Hippocampal formation (tissue), 2 donors: ENCODE measurements at regions not wholly inside any gene's neighbourhood (a gene's known extent, or its start where the extent isn't known, plus 50 kb on each side); places are given as distances from the start of the nearest gene placed in this dataset.
"Not testable (repeated sequence)": the region's sequence is repeated elsewhere in the genome, so short reads cannot be mapped to it uniquely, and the experiment has no call there.

Experiments
- DNase-seq, 2 donors: peaks; one replicate each; lab custom pipeline; 2025; lab: John Stamatoyannopoulos, UW

GRCh38 chr6:87763276-87763675 lies 61.2 kb upstream of the AKIRIN2 start:
- no peak for DNase-seq

- DNase-seq, result no peak
Observed at GRCh38 chr6:87762116-87762515, 60.1 kb upstream of the AKIRIN2 start.

GRCh38 chr6:87757792-87758191 lies 55.8 kb upstream of the AKIRIN2 start:
- DNase-seq, result no peak

GRCh38 chr6:87756858-87757257 lies 54.8 kb upstream of the AKIRIN2 start:
- no peak for DNase-seq

GRCh38 chr6:87755708-87756671 lies 54.0 kb upstream of the AKIRIN2 start:
- DNase-seq, result no peak

GRCh38 chr6:87754828-87755227 lies 52.8 kb upstream of the AKIRIN2 start:
- DNase-seq, result no peak

GRCh38 chr6:87753131-87753685 lies 51.2 kb upstream of the AKIRIN2 start:
- DNase-seq, result no peak

- DNase-seq, result not testable (repeated sequence)
Observed at GRCh38 chr6:87752503-87752902, 50.5 kb upstream of the AKIRIN2 start.
